HG03558 (cell line): ENCODE measurements at regions not wholly inside any gene's neighbourhood (a gene's known extent, or its start where the extent isn't known, plus 50 kb on each side); places are given as distances from the start of the nearest gene placed in this dataset.

Experiments used
- ATAC-seq: cut with Tn5 transposase; IDR thresholded peaks from one replicate; pipeline ENCODE4 v1.9.1; 2021; ENCODE audit warnings: moderate number of reproducible peaks; ENCODE audit not compliant: unreplicated experiment; ENCODE audit errors: extremely low read depth

GRCh38 chr9:90331826-90332575 is 310.6 kb downstream of the DIRAS2 start:
- ATAC-seq = no peak

- no peak for ATAC-seq
Observed at GRCh38 chr9:90333226-90333625, 309.4 kb downstream of the DIRAS2 start.

GRCh38 chr9:90340421-90340820 is 302.2 kb downstream of the DIRAS2 start:
- no peak for ATAC-seq

- ATAC-seq = no peak
Observed at GRCh38 chr9:90342607-90343006, 300.0 kb downstream of the DIRAS2 start.

GRCh38 chr9:90343366-90343765 is 299.3 kb downstream of the DIRAS2 start:
- ATAC-seq = no peak

GRCh38 chr9:90343991-90344390 is 298.6 kb downstream of the DIRAS2 start:
- ATAC-seq = no peak

GRCh38 chr9:90365666-90366065 is 277.0 kb downstream of the DIRAS2 start:
- ATAC-seq = no peak

GRCh38 chr9:90368241-90368640 is 274.4 kb downstream of the DIRAS2 start:
- ATAC-seq = no peak

- no peak for ATAC-seq
Observed at GRCh38 chr9:90368928-90369327, 273.7 kb downstream of the DIRAS2 start.

GRCh38 chr9:90379771-90380170 is 262.9 kb downstream of the DIRAS2 start:
- no peak for ATAC-seq

GRCh38 chr9:90385146-90385545 is 257.5 kb downstream of the DIRAS2 start:
- no peak for ATAC-seq

- ATAC-seq = no peak
Observed at GRCh38 chr9:90393365-90394152, 249.1 kb downstream of the DIRAS2 start.

GRCh38 chr9:90394871-90395270 is 247.8 kb downstream of the DIRAS2 start:
- ATAC-seq = no peak

GRCh38 chr9:90400091-90400490 is 242.5 kb downstream of the DIRAS2 start:
- no peak for ATAC-seq

- ATAC-seq = no peak
Observed at GRCh38 chr9:90408659-90409058, 234.0 kb downstream of the DIRAS2 start.

GRCh38 chr9:90419221-90419851 is 223.3 kb downstream of the DIRAS2 start:
- ATAC-seq = no peak

GRCh38 chr9:90420211-90420610 is 222.4 kb downstream of the DIRAS2 start:
- ATAC-seq = no peak

- no peak for ATAC-seq
Observed at GRCh38 chr9:90420768-90421513, 221.7 kb downstream of the DIRAS2 start.

GRCh38 chr9:90421786-90422185 is 220.8 kb downstream of the DIRAS2 start:
- no peak for ATAC-seq

GRCh38 chr9:90423661-90424193 is 218.9 kb downstream of the DIRAS2 start:
- no peak for ATAC-seq
